IMR-90 (cell line): ENCODE measurements at regions not wholly inside any gene's neighbourhood (a gene's known extent, or its start where the extent isn't known, plus 50 kb on each side); places are given as distances from the start of the nearest gene placed in this dataset.

Experiments
- ATAC-seq: fragments of 200-7000 bp; cut with Tn5 transposase; 2 replicates; pipeline ENCODE4 v1.9.1; 2020; ENCODE audit warnings: low read depth, mild to moderate bottlenecking, moderate library complexity
- BruUV-seq: library from RNA; stranded (reverse); fragments of 400-500 nt; replicated peaks from 2 replicates; lab custom pipeline; 2021; lab: Mats Ljungman, UMichigan
- CTCF ChIA-PET: fragments of 300-600 bp; formaldehyde crosslinking; extraction: SDS; loops from one replicate; lab custom pipeline; 2021; ENCODE audit warnings: antibody characterized with exemption; lab: Yijun Ruan, JAX
- POLR2A ChIA-PET: fragments of 300-600 bp; sonication (Branson Sonifier 250); formaldehyde crosslinking; loops from one replicate; lab custom pipeline; 2022; ENCODE audit warnings: antibody characterized with exemption; ENCODE audit not compliant: unreplicated experiment; lab: Charles Lee
- DNase-seq: peaks from one replicate; pipeline ENCODE4 v3.0.0; 2013
- H2AFZ ChIP-seq: replicated peaks from 2 replicates; pipeline ENCODE3; 2013; ENCODE audit warnings: low read length, mild to moderate bottlenecking; ENCODE audit not compliant: poor library complexity
- H2AK5ac ChIP-seq: 2 replicates; pipeline ENCODE4 v1.6.1; 2013; ENCODE audit warnings: low read depth, low read length, inconsistent platforms
- H2AK9ac ChIP-seq: replicated peaks from 2 replicates; pipeline ENCODE3; 2013; ENCODE audit warnings: mild to moderate bottlenecking, low read depth, low read length, moderate library complexity; ENCODE audit not compliant: poor library complexity
- H2BK120ac ChIP-seq: 2 replicates; pipeline ENCODE4 v1.6.1; 2013; ENCODE audit warnings: low read depth, low read length, inconsistent platforms
- H2BK15ac ChIP-seq: 3 replicates; pipeline ENCODE4 v1.6.1; 2013; ENCODE audit warnings: low read depth, low read length, inconsistent platforms
- H2BK20ac ChIP-seq: 2 replicates; pipeline ENCODE4 v1.6.1; 2013; ENCODE audit warnings: low read depth, mild to moderate bottlenecking, inconsistent platforms, low read length, moderate library complexity
- H2BK5ac ChIP-seq: 2 replicates; pipeline ENCODE4 v1.6.1; 2013; ENCODE audit warnings: mild to moderate bottlenecking, low read depth, low read length, inconsistent platforms; ENCODE audit not compliant: poor library complexity, severe bottlenecking
- H3K14ac ChIP-seq: replicated peaks from 2 replicates; pipeline ENCODE4 v1.6.1; 2013; ENCODE audit warnings: low read depth, low read length, inconsistent platforms
- H3K18ac ChIP-seq: 2 replicates; pipeline ENCODE4 v1.6.1; 2013; ENCODE audit warnings: low read depth, low read length, control low read depth
- H3K23ac ChIP-seq: 2 replicates; pipeline ENCODE4 v1.6.1; 2013; ENCODE audit warnings: low read depth, low read length, inconsistent platforms
- H3K27ac ChIP-seq: 2 replicates; pipeline ENCODE4 v1.5.1; 2013; ENCODE audit warnings: mild to moderate bottlenecking, control low read depth, low read length; ENCODE audit not compliant: insufficient read depth
- H3K27me3 ChIP-seq: 2 replicates; pipeline ENCODE4 v1.6.1; 2013; ENCODE audit warnings: low read length; ENCODE audit not compliant: control insufficient read depth, insufficient read depth
- H3K36me3 ChIP-seq: 2 replicates; pipeline ENCODE4 v1.6.1; 2013; ENCODE audit warnings: low read length, mixed read lengths; ENCODE audit not compliant: control insufficient read depth, insufficient read depth
- H3K4ac ChIP-seq: 2 replicates; pipeline ENCODE4 v1.6.1; 2013; ENCODE audit warnings: low read depth, low read length, inconsistent platforms
- H3K4me1 ChIP-seq: 2 replicates; pipeline ENCODE4 v1.6.1; 2013; ENCODE audit warnings: low read length, mixed read lengths; ENCODE audit not compliant: control insufficient read depth, insufficient read depth
- H3K4me2 ChIP-seq: 2 replicates; pipeline ENCODE4 v1.6.1; 2013; ENCODE audit warnings: low read depth, mild to moderate bottlenecking, control low read depth, low read length, moderate library complexity
- H3K4me3 ChIP-seq: 2 replicates; pipeline ENCODE4 v1.5.1; 2013; ENCODE audit warnings: low read depth, mild to moderate bottlenecking, control low read depth, low read length, moderate library complexity; ENCODE audit not compliant: insufficient read depth
- H3K56ac ChIP-seq: 2 replicates; pipeline ENCODE4 v1.6.1; 2013; ENCODE audit warnings: low read length, inconsistent platforms; ENCODE audit not compliant: insufficient read depth; ENCODE audit errors: extremely low read depth
- H3K79me1 ChIP-seq, 2 experiments: 2 replicates each; pipeline ENCODE4 v1.6.1; 2013; ENCODE audit warnings: low read length in 2 of 2, inconsistent platforms in 1 of 2, low read depth in 1 of 2
- H3K9ac ChIP-seq: 2 replicates; pipeline ENCODE4 v1.6.1; 2013; ENCODE audit warnings: low read depth, low read length, control low read depth
- H3K9me1 ChIP-seq: 2 replicates; pipeline ENCODE4 v1.6.1; 2013; ENCODE audit warnings: low read length, inconsistent platforms; ENCODE audit not compliant: insufficient read depth
- H3K9me3 ChIP-seq: 2 replicates; pipeline ENCODE4 v1.6.1; 2013; ENCODE audit warnings: low read length; ENCODE audit not compliant: control insufficient read depth, insufficient read depth
- H4K20me1 ChIP-seq: 2 replicates; pipeline ENCODE4 v1.6.1; 2013; ENCODE audit warnings: low read length, inconsistent platforms; ENCODE audit not compliant: insufficient read depth
- H4K5ac ChIP-seq: 2 replicates; pipeline ENCODE4 v1.6.1; 2013; ENCODE audit warnings: mild to moderate bottlenecking, low read depth, low read length, control low read depth
- H4K8ac ChIP-seq, 2 experiments: 2 replicates each; pipeline ENCODE4 v1.6.1; 2013; ENCODE audit warnings: low read depth in 2 of 2, low read length in 2 of 2, control low read depth in 1 of 2, inconsistent platforms in 1 of 2
- H4K91ac ChIP-seq: 2 replicates; pipeline ENCODE4 v1.6.1; 2013; ENCODE audit warnings: low read depth, low read length, inconsistent platforms; ENCODE audit not compliant: insufficient read depth
- BHLHE40 ChIP-seq: fragments of 150-350 bp; IDR thresholded peaks from 2 replicates; pipeline ENCODE4 v1.6.1; 2016; ENCODE audit warnings: mild to moderate bottlenecking, low read depth, low read length
- CEBPB ChIP-seq: IDR thresholded peaks from 2 replicates; pipeline ENCODE4 v1.6.1; 2012; ENCODE audit warnings: low read depth, low read length, improper control_type of control experiment
- CHD1 ChIP-seq: IDR thresholded peaks from 2 replicates; pipeline ENCODE4 v1.6.1; 2012; ENCODE audit warnings: low read depth, low read length, improper control_type of control experiment
- CTCF ChIP-seq: conservative IDR thresholded peaks from 2 replicates; pipeline ENCODE4 v1.5.1; 2012; ENCODE audit warnings: mild to moderate bottlenecking, low read depth, low read length, improper control_type of control experiment
- ELK1 ChIP-seq: fragments of 150-350 bp; IDR thresholded peaks from 2 replicates; pipeline ENCODE4 v1.6.1; 2016; ENCODE audit warnings: low read depth, mild to moderate bottlenecking, low read length, moderate library complexity, borderline replicate concordance
- FOS ChIP-seq: fragments of 150-350 bp; IDR thresholded peaks from 2 replicates; pipeline ENCODE4 v1.6.1; 2016; ENCODE audit warnings: low read depth, low read length
- MAFK ChIP-seq: IDR thresholded peaks from 2 replicates; pipeline ENCODE4 v1.6.1; 2012; ENCODE audit warnings: low read depth, low read length, improper control_type of control experiment
- MAZ ChIP-seq: IDR thresholded peaks from 2 replicates; pipeline ENCODE4 v1.6.1; 2012; ENCODE audit warnings: low read depth, mild to moderate bottlenecking, low read length, improper control_type of control experiment, moderate library complexity, borderline replicate concordance
- MXI1 ChIP-seq: IDR thresholded peaks from 2 replicates; pipeline ENCODE4 v1.6.1; 2012; ENCODE audit warnings: low read depth, mild to moderate bottlenecking, low read length, moderate library complexity, borderline replicate concordance
- NFE2L2 ChIP-seq: fragments of 150-350 bp; IDR thresholded peaks from 2 replicates; pipeline ENCODE4 v1.6.1; 2016; ENCODE audit warnings: low read depth, mild to moderate bottlenecking, low read length
- POLR2A ChIP-seq: IDR thresholded peaks from 2 replicates; pipeline ENCODE4 v1.6.1; 2012; ENCODE audit warnings: mild to moderate bottlenecking, low read depth, low read length
- RAD21 ChIP-seq: IDR thresholded peaks from 2 replicates; pipeline ENCODE4 v1.6.1; 2012; ENCODE audit warnings: low read length, improper control_type of control experiment
- RCOR1 ChIP-seq: IDR thresholded peaks from 2 replicates; pipeline ENCODE4 v1.6.1; 2012; ENCODE audit warnings: mild to moderate bottlenecking, low read length, improper control_type of control experiment; ENCODE audit not compliant: insufficient replicate concordance
- RFX5 ChIP-seq: IDR thresholded peaks from 2 replicates; pipeline ENCODE4 v1.8.0; 2012; ENCODE audit warnings: low read depth, mild to moderate bottlenecking, low read length, moderate library complexity
- SMC3 ChIP-seq: fragments of 150-350 bp; IDR thresholded peaks from 2 replicates; pipeline ENCODE4 v1.6.1; 2016; ENCODE audit warnings: low read depth, mild to moderate bottlenecking, antibody characterized with exemption, low read length, moderate library complexity
- USF2 ChIP-seq: fragments of 150-350 bp; IDR thresholded peaks from 2 replicates; pipeline ENCODE4 v1.6.1; 2017; ENCODE audit warnings: mild to moderate bottlenecking, antibody characterized with exemption, low read length, low read depth
- WGBS, 2 experiments: methylation state at CpG; one replicate each; pipeline versions ENCODE4 v1.1.5 to v1.1.7; 2013; ENCODE audit warnings: missing lambda C conversion rate in 2 of 2; ENCODE audit not compliant: insufficient read length in 1 of 2; ENCODE audit errors: extremely low coverage in 2 of 2; 5-methylcytosine and 5-hydroxymethylcytosine counted together
- dilution Hi-C: fragments of 300-500 bp; cut with HindIII; formaldehyde crosslinking; loops from one replicate; pipeline ENCODE4 v1.14.3; 2018; ENCODE audit warnings: low sequenced_read_pairs; ENCODE audit not compliant: unreplicated experiment
- in situ Hi-C: fragments of 300-500 bp; cut with MboI; formaldehyde crosslinking; loops from 3 replicates; pipeline ENCODE4 v1.14.3; 2019; ENCODE audit warnings: low sequenced_read_pairs, inconsistent platforms, mixed read lengths
- intact Hi-C: fragments of 100-400 bp; cut with micrococcal nuclease; formaldehyde crosslinking; loops from 2 replicates; pipeline ENCODE4 v1.10.0; 2022

GRCh38 chr2:857937-858336, 92.7 kb upstream of the SNTG2 start:
- Histone ChIP-seq H4K8ac (no peak overlapping the region), H3K79me1 (no peaks in the 10 kb centered on the region), H3K9ac (no peak overlapping the region), H3K4me2 (no peak overlapping the region), H3K36me3 (no peaks in the 10 kb centered on the region), H3K4me3 (no peak overlapping the region), H4K5ac (no peak overlapping the region), H3K27me3 (no peaks in the 10 kb centered on the region), H3K23ac (no peak overlapping the region), H2AK9ac (no peak overlapping the region), H3K56ac (no peak overlapping the region), H4K20me1 (no peaks in the 10 kb centered on the region), H2AFZ (no peak overlapping the region), H3K4me1 (no peaks in the 10 kb centered on the region), H3K14ac (no peak overlapping the region), H3K9me1 (no peaks in the 10 kb centered on the region), H3K4ac (no peak overlapping the region), H2BK120ac (no peak overlapping the region), H2BK20ac (no peak overlapping the region), H3K9me3 (peaks cover 12% of the 10 kb centered on the region; the same call in 1 of the 2 replicates), H4K91ac (no peak overlapping the region), H2AK5ac (no peak overlapping the region), H2BK15ac (no peak overlapping the region), H3K18ac (no peak overlapping the region), H3K27ac (no peak overlapping the region), H2BK5ac (no peak overlapping the region)
- WGBS, 2 experiments: 49% methylated on average over 4 of the region's 6 CpGs; no CpG with 5 or more reads in 1 of the 2 experiments
- intact Hi-C loops (no loop called here), in situ Hi-C loops (loop anchor here (10.0 kb wide), 1 partner anchor 687 kb away; no protein-coding TSS in a partner anchor), dilution Hi-C loops (no loop called here)
- no TSS peak for BruUV-seq
- ChIA-PET CTCF (no interaction called here), POLR2A (no interaction called here)
- ATAC-seq (no peak), DNase-seq (no peak)
- TF ChIP-seq CHD1 (no peak), MAZ (no peak), BHLHE40 (no peak), MAFK (no peak), FOS (no peak), CTCF (no peak), RFX5 (no peak), USF2 (no peak), NFE2L2 (no peak), MXI1 (no peak), RCOR1 (no peak), CEBPB (no peak), SMC3 (no peak), RAD21 (no peak), ELK1 (no peak), POLR2A (no peak)
